HEK293 (cell line): ENCODE measurements at regions not wholly inside any gene's neighbourhood (a gene's known extent, or its start where the extent isn't known, plus 50 kb on each side); places are given as distances from the start of the nearest gene placed in this dataset.

Experiments
- CTCF ChIP-seq: fragments of 450-650 bp; formaldehyde crosslinking; IDR thresholded peaks from 2 replicates; pipeline ENCODE4 v1.5.1; 2016; ENCODE audit warnings: missing biosample characterization, missing genetic modification characterization
- GLIS1 ChIP-seq: fragments of 450-650 bp; formaldehyde crosslinking; IDR thresholded peaks from 2 replicates; pipeline ENCODE4 v1.5.1; 2016; ENCODE audit warnings: missing biosample characterization, missing genetic modification characterization
- SETDB1 ChIP-seq: IDR thresholded peaks from one replicate; pipeline ENCODE4 v1.6.1; 2017; ENCODE audit warnings: mild to moderate bottlenecking, low read length, moderate library complexity, mixed read lengths; ENCODE audit not compliant: insufficient read length
- SP2 ChIP-seq: fragments of 450-650 bp; formaldehyde crosslinking; IDR thresholded peaks from 2 replicates; pipeline ENCODE4 v1.5.1; 2016; ENCODE audit warnings: missing biosample characterization, missing genetic modification characterization
- YY1 ChIP-seq: fragments of 450-650 bp; formaldehyde crosslinking; IDR thresholded peaks from 2 replicates; pipeline ENCODE4 v1.5.1; 2018; ENCODE audit warnings: missing biosample characterization, missing genetic modification characterization
- ZFP37 ChIP-seq: fragments of 450-650 bp; formaldehyde crosslinking; IDR thresholded peaks from 2 replicates; pipeline ENCODE4 v1.5.1; 2016; ENCODE audit warnings: missing biosample characterization, missing genetic modification characterization
- ZNF175 ChIP-seq: fragments of 450-650 bp; formaldehyde crosslinking; IDR thresholded peaks from 2 replicates; pipeline ENCODE4 v1.5.1; 2016; ENCODE audit warnings: missing biosample characterization, missing genetic modification characterization
- ZNF184 ChIP-seq: fragments of 450-650 bp; IDR thresholded peaks from 2 replicates; pipeline ENCODE4 v1.5.1; 2018; ENCODE audit warnings: missing biosample characterization, mild to moderate bottlenecking, missing genetic modification characterization
- ZNF248 ChIP-seq: fragments of 450-650 bp; formaldehyde crosslinking; IDR thresholded peaks from 2 replicates; pipeline ENCODE4 v1.5.1; 2017; ENCODE audit warnings: missing biosample characterization, missing genetic modification characterization
- ZNF266 ChIP-seq: fragments of 450-650 bp; formaldehyde crosslinking; IDR thresholded peaks from 2 replicates; pipeline ENCODE4 v1.5.1; 2016; ENCODE audit warnings: missing biosample characterization, missing genetic modification characterization, low read depth
- ZNF292 ChIP-seq: fragments of 450-650 bp; formaldehyde crosslinking; IDR thresholded peaks from 2 replicates; pipeline ENCODE4 v1.5.1; 2016; ENCODE audit warnings: low read depth, missing biosample characterization, missing genetic modification characterization, borderline replicate concordance
- ZNF549 ChIP-seq: fragments of 450-650 bp; IDR thresholded peaks from 2 replicates; pipeline ENCODE4 v1.5.1; 2018; ENCODE audit warnings: missing biosample characterization, missing genetic modification characterization, mild to moderate bottlenecking, inconsistent platforms, moderate library complexity
- TF ChIP-seq, protein P1 (sequence below): fragments of 450-650 bp; formaldehyde crosslinking; IDR thresholded peaks from 2 replicates; pipeline ENCODE4 v1.5.1; 2016; ENCODE audit warnings: missing biosample characterization, missing genetic modification characterization
- TF ChIP-seq, protein P2 (sequence below): fragments of 450-650 bp; formaldehyde crosslinking; IDR thresholded peaks from 2 replicates; pipeline ENCODE4 v1.5.1; 2016; ENCODE audit warnings: missing biosample characterization, missing genetic modification characterization

DNA sequence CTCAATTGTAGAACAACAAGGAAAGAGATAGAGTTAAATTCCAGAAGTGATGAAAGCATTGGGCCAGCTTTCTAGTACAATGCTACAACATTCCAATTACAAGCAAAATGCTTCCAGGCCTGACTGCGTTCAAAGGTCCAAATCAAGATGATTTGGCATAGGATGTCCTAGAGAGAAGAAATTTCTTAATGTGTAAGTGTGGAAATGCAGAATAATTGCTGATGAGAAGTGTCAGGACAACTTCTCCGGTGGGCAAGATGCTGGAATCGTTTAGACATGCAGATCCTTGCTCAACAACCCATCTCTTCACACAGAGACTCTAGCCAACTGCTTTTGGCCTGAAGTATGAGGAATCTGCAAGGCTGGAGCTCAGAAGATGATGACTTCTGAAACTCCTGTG is 71.1 kb upstream of the PDZRN3 start:
- TF ChIP-seq ZFP37 (tag by site-specific recombination): no peak
- TF ChIP-seq GLIS1 (tag by site-specific recombination): no peak
- no peak for TF ChIP-seq CTCF (tag by site-specific recombination)
- TF ChIP-seq YY1: no peak
- TF ChIP-seq ZNF549: no peak
- TF ChIP-seq ZNF292 (tag by site-specific recombination): no peak
- TF ChIP-seq ZNF248 (tag by site-specific recombination): no peak
- no peak for TF ChIP-seq ZNF266 (tag by site-specific recombination)
- no peak for TF ChIP-seq SETDB1
- no peak for TF ChIP-seq SP2 (tag by site-specific recombination)
- TF ChIP-seq ZNF175 (tag by site-specific recombination): no peak
- TF ChIP-seq, protein P1, sequence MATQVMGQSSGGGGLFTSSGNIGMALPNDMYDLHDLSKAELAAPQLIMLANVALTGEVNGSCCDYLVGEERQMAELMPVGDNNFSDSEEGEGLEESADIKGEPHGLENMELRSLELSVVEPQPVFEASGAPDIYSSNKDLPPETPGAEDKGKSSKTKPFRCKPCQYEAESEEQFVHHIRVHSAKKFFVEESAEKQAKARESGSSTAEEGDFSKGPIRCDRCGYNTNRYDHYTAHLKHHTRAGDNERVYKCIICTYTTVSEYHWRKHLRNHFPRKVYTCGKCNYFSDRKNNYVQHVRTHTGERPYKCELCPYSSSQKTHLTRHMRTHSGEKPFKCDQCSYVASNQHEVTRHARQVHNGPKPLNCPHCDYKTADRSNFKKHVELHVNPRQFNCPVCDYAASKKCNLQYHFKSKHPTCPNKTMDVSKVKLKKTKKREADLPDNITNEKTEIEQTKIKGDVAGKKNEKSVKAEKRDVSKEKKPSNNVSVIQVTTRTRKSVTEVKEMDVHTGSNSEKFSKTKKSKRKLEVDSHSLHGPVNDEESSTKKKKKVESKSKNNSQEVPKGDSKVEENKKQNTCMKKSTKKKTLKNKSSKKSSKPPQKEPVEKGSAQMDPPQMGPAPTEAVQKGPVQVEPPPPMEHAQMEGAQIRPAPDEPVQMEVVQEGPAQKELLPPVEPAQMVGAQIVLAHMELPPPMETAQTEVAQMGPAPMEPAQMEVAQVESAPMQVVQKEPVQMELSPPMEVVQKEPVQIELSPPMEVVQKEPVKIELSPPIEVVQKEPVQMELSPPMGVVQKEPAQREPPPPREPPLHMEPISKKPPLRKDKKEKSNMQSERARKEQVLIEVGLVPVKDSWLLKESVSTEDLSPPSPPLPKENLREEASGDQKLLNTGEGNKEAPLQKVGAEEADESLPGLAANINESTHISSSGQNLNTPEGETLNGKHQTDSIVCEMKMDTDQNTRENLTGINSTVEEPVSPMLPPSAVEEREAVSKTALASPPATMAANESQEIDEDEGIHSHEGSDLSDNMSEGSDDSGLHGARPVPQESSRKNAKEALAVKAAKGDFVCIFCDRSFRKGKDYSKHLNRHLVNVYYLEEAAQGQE (tag by site-specific recombination): no peak
- no peak for TF ChIP-seq ZNF184 (tag by site-specific recombination)
- TF ChIP-seq, protein P2, sequence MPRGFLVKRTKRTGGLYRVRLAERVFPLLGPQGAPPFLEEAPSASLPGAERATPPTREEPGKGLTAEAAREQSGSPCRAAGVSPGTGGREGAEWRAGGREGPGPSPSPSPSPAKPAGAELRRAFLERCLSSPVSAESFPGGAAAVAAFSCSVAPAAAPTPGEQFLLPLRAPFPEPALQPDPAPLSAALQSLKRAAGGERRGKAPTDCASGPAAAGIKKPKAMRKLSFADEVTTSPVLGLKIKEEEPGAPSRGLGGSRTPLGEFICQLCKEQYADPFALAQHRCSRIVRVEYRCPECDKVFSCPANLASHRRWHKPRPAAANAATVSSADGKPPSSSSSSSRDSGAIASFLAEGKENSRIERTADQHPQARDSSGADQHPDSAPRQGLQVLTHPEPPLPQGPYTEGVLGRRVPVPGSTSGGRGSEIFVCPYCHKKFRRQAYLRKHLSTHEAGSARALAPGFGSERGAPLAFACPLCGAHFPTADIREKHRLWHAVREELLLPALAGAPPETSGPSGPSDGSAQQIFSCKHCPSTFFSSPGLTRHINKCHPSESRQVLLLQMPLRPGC: no peak
